Hematopoietic multipotent progenitor cell treated with erythropoietin and hydrocortisone succinate and interleukin-3 and kit ligand, for 4 days (in vitro differentiated cells): ENCODE measurements at regions not wholly inside any gene's neighbourhood (a gene's known extent, or its start where the extent isn't known, plus 50 kb on each side); places are given as distances from the start of the nearest gene placed in this dataset.
A peak's percentile ranks its signal among the peaks of the same experiment; 100 is the strongest.
"Not testable (repeated sequence)": the region's sequence is repeated elsewhere in the genome, so short reads cannot be mapped to it uniquely, and the experiment has no call there.

ENCODE experiments used
- DNase-seq: peaks from one replicate; pipeline ENCODE4 v3.0.0-alpha.2; 2015

GRCh38 chr4:112708772-112709171 lies 71.8 kb downstream of the LARP7 start:
- DNase-seq, result no peak

DNA sequence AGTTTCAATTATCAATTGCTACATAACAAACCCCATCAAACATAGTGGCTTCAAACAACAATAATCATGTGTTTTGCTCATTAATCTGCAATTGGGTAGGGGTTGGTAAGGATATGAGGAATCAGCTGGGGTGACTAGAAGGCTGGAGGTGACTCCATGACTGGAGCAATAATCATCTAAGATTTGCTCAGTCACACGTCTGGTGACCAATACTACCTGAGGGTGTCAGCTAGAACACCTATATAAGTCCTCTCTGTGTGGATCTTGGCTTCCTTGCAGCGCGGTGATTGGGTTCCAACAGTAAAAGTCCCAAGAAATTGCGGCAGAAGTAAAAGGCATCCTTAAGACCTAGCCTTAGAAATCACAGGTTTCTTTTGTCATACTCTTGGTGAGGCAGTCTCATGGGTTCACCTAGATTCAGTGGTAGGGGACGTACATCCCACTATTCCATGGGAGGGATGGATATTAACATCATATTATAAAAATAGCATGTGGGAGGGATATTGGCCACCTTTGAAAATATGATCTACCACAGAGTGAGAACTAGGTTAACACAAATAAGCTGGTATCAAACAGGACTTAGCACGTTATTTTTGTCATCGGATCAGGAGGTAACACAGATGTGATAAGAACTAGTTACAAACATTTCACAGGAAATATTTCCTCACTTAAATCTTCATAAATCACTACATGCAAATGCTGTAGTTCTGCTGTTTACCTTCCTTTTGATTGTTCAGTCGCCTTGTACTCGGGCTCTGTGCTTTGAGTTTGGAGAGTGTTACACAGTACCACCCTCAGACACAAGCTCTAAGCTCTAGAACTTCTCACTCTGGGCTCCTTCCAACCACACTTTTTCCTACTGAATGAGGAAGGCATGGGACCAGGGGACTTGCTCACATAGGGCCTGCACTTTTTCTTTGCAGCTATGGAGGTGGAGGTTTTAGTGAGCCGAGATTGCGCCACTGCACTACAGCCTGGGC lies 78.3 kb downstream of the LARP7 start:
- no peak for DNase-seq

GRCh38 chr4:112717856-112718255 lies 80.9 kb downstream of the LARP7 start:
- DNase-seq, result no peak

- DNase-seq, result no peak
Measured at GRCh38 chr4:112721627-112722026, 84.7 kb downstream of the LARP7 start.

GRCh38 chr4:112726041-112726440 lies 89.1 kb downstream of the LARP7 start:
- DNase-seq, result no peak

DNA sequence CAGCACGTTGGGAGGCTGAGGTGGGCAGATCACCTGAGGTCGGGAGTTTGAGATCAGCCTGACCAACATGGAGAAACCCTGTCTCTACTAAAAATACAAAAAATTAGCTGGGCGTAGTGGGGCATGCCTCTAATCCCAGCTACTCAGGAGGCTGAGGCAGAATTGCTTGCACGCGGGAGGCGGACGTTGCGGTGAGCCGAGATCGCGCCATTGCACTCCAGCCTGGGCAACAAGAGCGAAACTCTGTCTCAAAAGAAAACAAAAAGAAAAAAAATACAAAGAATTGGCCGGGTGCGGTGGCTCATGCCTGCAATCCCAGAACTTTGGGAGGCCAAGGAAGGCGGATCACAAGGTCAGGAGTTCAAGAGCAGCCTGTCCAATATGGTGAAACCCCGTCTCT lies 90.8 kb downstream of the LARP7 start:
- DNase-seq, result not testable (repeated sequence)

DNA sequence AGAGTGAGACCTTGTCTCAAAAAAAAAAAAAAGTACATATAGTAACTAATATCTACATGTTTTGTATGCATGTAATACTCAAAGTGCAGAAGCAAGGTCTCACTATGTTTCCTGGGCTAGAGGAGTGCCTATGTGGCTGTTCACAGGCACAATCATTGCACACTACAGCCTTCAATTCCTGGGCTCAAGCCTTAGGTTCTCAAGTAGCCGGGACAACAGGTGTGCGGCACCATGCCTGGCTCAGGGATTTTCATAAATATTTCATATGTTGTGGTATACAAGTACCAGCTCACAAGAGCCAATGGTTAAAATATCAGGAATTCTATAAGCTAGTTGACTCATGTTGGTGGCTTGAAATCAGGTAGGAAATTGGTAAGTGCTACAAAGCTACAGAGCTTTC lies 94.8 kb downstream of the LARP7 start:
- no peak for DNase-seq

GRCh38 chr4:112732142-112732541 lies 95.2 kb downstream of the LARP7 start:
- DNase-seq, result no peak

GRCh38 chr4:112735474-112735951 lies 98.6 kb downstream of the LARP7 start:
- DNase-seq, result no peak

DNA sequence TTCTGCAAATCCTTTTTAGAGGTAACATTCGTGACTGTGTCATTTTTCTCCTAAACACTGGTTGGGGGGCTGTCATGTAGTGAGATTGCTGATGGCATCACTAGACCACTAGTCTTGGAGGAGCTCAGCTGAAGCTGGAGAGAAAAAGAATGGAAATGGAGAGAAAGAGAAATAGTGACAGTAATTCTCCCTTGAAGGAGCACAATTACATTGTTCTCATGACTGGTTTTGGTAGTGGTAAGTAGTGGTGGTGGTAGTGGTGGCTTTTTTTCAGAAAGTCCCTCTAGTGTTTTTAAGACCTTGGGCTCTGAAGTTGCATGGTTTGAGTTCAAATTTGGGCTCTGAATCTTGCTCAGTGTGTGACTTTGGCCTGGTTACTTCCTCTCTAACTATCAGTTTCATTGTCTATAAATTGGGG lies 99.8 kb downstream of the LARP7 start:
- no peak for DNase-seq

DNA sequence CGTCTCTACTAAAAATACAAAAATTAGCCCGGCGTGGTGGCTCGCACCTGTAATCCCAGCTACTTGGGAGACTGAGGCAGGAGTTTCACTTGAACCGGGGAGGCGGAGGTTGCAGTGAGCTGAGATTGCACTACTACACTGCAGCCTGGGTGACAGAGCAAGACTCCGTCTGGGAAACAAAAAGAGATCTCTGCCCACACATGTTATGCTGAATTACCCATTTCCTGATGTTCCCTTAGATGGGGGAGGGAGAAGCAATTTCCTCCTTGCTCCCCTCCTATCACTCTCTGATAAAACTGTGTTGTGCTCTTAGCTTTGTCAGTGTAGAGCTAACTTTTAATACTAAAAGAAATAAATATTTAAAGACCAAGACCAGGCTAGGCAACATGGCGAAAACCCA lies 102.5 kb downstream of the LARP7 start:
- DNase-seq, result no peak

DNA sequence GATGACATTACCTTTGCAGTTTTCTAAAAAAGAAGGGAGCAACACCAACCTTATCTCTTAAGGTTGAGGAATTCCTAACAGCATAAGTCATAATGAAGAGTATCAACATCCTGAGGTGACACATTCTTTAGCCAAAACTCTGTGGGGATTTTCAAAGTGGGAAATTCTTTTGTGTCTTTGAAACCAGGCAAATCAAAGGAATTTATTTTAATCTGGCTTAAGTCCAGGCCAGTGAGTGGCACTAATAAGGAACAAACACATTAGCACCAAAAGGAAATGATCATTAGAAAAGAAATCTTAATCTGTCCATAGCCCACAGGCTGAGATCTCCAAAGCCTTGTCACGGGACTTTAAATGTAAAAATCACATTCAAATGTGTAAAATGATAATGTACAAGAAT lies 110.1 kb downstream of the LARP7 start:
- no peak for DNase-seq

DNA sequence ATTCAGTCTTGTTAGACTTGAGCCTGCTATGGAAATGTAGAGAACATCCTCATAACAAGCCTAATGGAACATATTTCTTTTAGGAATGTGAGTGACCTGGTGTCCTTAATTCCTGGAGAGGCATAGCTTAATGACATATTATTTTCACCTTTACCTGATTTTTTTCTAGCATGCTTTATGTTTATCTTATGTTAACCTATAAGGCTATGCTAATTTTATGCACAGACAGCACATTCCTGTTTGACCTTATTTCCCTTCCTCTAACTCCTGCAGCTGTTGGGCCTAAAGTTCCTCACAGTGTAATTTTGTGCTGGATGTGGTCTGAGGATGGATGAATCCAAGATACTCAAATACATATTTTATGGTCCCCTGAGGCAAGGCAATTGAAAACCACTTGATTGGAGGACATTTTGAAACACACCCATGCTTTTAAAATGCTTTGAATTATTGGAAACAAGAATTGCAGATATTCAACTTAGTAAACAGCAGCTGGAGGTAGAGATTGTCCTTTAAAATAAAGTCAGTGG lies 111.5 kb downstream of the LARP7 start:
- no peak for DNase-seq

- DNase-seq, result not testable (repeated sequence)
Measured at GRCh38 chr4:112750749-112751148, 113.8 kb downstream of the LARP7 start.

GRCh38 chr4:112751447-112751846 lies 114.5 kb downstream of the LARP7 start:
- no peak for DNase-seq

GRCh38 chr4:112752061-112752460 lies 115.1 kb downstream of the LARP7 start:
- no peak for DNase-seq

- DNase-seq, result no peak
Measured at GRCh38 chr4:112752510-112752909, 115.6 kb downstream of the LARP7 start.

DNA sequence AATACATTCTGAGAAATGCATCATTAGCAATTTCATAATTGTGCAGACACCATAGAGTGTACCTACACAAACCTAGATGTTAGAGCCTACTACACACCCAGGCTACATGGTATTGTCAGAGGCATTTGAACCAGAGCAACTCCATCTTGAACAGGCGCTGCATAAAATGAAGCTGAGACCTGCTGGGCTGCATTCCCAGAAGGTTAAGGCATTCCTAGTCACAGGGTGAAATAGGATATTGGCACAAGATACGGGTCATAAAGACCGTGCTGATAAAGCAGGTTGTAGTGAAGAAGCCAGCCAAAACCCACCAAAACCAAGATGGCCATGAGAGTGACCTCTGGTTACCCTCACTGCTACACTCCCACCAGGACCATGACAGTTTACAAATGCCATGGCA lies 116.4 kb downstream of the LARP7 start:
- no peak for DNase-seq

DNA sequence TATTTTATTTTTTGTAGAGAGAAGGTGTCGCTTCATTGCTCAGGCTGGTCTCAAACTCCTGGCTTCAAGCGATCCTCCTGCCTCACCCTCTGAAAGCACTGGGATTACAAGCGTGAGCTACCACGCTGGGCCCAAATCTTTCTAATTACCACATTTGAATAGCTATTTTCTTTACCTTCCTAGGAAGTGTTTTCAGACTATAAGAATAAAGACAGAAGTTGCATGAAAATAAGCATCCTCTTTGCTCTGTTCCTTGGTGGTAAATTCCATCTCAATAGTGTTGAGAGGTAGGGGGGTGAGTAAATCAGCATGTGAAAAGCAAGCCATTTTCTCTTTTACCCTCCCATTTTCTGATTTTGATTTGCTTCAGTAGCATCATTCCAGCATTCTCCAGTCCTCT lies 122.4 kb downstream of the LARP7 start:
- DNase-seq, result no peak

DNA sequence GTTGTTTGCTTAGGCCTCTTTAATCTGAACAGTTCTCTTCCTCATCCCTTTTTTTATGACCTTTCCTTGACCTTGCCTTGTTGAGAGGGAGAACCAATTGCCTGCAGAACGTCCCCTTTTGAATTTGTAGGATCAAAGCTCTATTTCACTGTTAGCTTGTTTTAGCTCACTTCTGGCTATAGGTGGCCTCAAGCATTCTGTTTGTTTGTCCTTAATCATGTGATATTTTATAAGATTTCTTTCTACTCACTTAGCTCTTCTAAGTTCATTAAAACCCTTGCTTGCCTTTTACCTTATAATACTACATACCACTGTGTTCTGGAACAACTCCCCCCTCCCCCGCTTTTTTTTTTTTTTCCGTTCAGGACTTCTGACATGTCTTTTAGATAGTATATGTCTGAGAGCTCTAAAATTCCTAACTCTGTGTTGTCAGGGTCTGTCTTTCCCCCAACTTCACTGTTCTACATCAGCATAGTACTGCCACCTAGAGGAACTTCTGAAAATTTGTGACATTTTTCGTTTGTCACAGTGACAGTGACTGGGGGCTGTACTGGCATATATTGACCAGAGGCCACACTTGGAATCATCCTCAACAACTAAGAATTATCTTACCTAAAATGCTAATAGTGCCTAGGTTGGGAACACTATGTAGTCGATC lies 128.5 kb downstream of the LARP7 start:
- peak; percentile 65 for DNase-seq

DNA sequence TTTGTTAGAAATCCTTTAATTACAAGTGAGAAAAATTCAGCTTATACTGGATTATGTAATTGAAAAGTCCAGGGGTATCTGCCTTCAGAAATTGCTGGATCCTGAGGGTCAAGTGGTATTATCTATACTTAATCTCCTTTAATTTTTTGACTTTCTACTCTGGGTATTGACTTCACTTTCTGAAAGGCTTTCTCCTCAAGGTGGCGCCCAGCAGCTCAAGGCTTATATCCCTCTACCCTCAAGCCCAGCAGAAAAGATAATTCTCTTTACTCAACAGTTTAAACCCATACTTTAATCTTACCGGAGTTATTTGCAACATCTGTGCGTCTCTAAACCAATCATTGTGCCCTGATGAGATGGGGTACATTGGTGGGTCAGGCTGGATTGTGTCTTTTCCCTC lies 129.5 kb downstream of the LARP7 start:
- DNase-seq, result peak; percentile 56

- no peak for DNase-seq
Measured at GRCh38 chr4:112767386-112767785, 130.4 kb downstream of the LARP7 start.

DNA sequence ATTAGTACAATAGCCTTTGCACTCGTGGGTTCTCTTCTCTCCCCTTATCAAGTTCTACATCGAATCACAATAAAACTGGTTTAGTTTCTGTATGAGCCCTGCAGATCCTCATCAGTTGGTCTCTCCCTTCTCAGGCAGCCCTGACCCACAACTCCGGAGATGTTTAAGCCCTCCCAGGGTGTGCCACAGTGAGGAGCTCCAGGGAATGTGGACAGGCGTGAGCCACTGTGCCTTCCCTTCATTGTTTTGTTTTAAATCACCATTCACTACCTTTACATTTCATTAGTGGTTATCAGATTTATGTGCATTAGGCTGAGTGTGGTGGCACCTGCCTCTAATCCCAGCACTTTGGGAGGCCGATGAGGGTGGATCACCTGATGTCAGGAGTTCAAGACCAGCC lies 133.2 kb downstream of the LARP7 start:
- DNase-seq, result no peak

GRCh38 chr4:112775801-112776200 lies 138.9 kb downstream of the LARP7 start:
- DNase-seq, result no peak
